AG04450 (cell line): ENCODE measurements at regions not wholly inside any gene's neighbourhood (a gene's known extent, or its start where the extent isn't known, plus 50 kb on each side); places are given as distances from the start of the nearest gene placed in this dataset.

Experiments
- CTCF ChIA-PET: fragments of 300-600, 350-600 bp; formaldehyde crosslinking; extraction: SDS; loops from one replicate; lab custom pipeline; 2022; ENCODE audit warnings: antibody characterized with exemption, inconsistent platforms; lab: Charles Lee
- POLR2A ChIA-PET: fragments of 350-600 bp; formaldehyde crosslinking; extraction: SDS; loops from one replicate; lab custom pipeline; 2021; ENCODE audit warnings: antibody characterized with exemption, inconsistent platforms; lab: Yijun Ruan, JAX
- DNase-seq: peaks from one replicate; pipeline ENCODE4 v3.0.0-alpha.2; 2011; ENCODE audit warnings: low read depth, low spot score
- H3K27ac ChIP-seq: one replicate; pipeline ENCODE4 v1.5.1; 2012; ENCODE audit warnings: low read depth, low read length, control low read depth
- H3K27me3 ChIP-seq: one replicate; pipeline ENCODE4 v1.6.0; 2012; ENCODE audit warnings: low read length; ENCODE audit not compliant: control insufficient read depth, insufficient read depth
- H3K4me3 ChIP-seq: 2 replicates; pipeline ENCODE4 v1.5.1; 2011; ENCODE audit warnings: mild to moderate bottlenecking, low read depth, low read length, control low read depth
- H3K9me3 ChIP-seq: 2 replicates; pipeline ENCODE4 v1.5.1; 2012; ENCODE audit warnings: low read length; ENCODE audit not compliant: control insufficient read depth, insufficient read depth
- CTCF ChIP-seq: IDR thresholded peaks from 2 replicates; pipeline ENCODE4 v1.5.1; 2011; ENCODE audit warnings: low read depth, low read length, control low read depth, inconsistent platforms

GRCh38 chr5:92807085-92807484 is 773.9 kb downstream of the NR2F1-AS1 start:
- TF ChIP-seq CTCF, result no peak
- Histone ChIP-seq H3K27ac (no peak overlapping the region), H3K9me3 (no peaks in the 10 kb centered on the region), H3K27me3 (no peaks in the 10 kb centered on the region), H3K4me3 (no peak overlapping the region)
- DNase-seq, result no peak
- CTCF ChIA-PET, result no interaction called here
- POLR2A ChIA-PET, result no interaction called here

- CTCF ChIA-PET, result no interaction called here
- POLR2A ChIA-PET, result no interaction called here
Measured at GRCh38 chr5:92805446-92805845, 775.6 kb downstream of the NR2F1-AS1 start.

GRCh38 chr5:92801911-92802310 is 779.1 kb downstream of the NR2F1-AS1 start:
- H3K9me3 ChIP-seq, result no peaks in the 10 kb centered on the region
- H3K27me3 ChIP-seq, result no peaks in the 10 kb centered on the region
- POLR2A ChIA-PET, result no interaction called here
- H3K27ac ChIP-seq, result no peak overlapping the region
- TF ChIP-seq CTCF, result no peak
- no peak overlapping the region for H3K4me3 ChIP-seq
- DNase-seq, result no peak
- CTCF ChIA-PET, result no interaction called here

More at GRCh38 chr5:92805446-92805845, 775.6 kb downstream of the NR2F1-AS1 start:
- Histone ChIP-seq H3K27me3 (no peaks in the 10 kb centered on the region), H3K4me3 (no peak overlapping the region), H3K27ac (no peak overlapping the region), H3K9me3 (no peaks in the 10 kb centered on the region)
- no peak for DNase-seq
- no peak for TF ChIP-seq CTCF

- ChIA-PET CTCF (interaction anchor here (1.3 kb wide), 1 partner anchor 112 kb away, joined by 3 read pairs; no protein-coding TSS in a partner anchor), POLR2A (interaction anchor here (0.9 kb wide), 1 partner anchor 37 kb away, joined by 3 read pairs; no protein-coding TSS in a partner anchor)
- H3K27me3 ChIP-seq, result no peaks in the 10 kb centered on the region
- H3K27ac ChIP-seq, result no peak overlapping the region
- H3K9me3 ChIP-seq, result peaks cover 7% of the 10 kb centered on the region; the same call in 1 of the 2 replicates
- DNase-seq, result peak; percentile 70
- no peak for TF ChIP-seq CTCF
- no peak overlapping the region for H3K4me3 ChIP-seq
Measured at GRCh38 chr5:92800365-92800764, 780.7 kb downstream of the NR2F1-AS1 start.

- no peaks in the 10 kb centered on the region for H3K27me3 ChIP-seq
- POLR2A ChIA-PET, result no interaction called here
- H3K4me3 ChIP-seq, result no peak overlapping the region
- TF ChIP-seq CTCF, result no peak
- H3K27ac ChIP-seq, result no peak overlapping the region
- H3K9me3 ChIP-seq, result peaks cover 7% of the 10 kb centered on the region; the same call in 1 of the 2 replicates
- DNase-seq, result no peak
- CTCF ChIA-PET, result no interaction called here
Measured at GRCh38 chr5:92795633-92796032, 785.4 kb downstream of the NR2F1-AS1 start.
